HepG2 (cell line): ENCODE measurements at regions not wholly inside any gene's neighbourhood (a gene's known extent, or its start where the extent isn't known, plus 50 kb on each side); places are given as distances from the start of the nearest gene placed in this dataset.
A peak's percentile ranks its signal among the peaks of the same experiment; 100 is the strongest.

Experiments
- ATAC-seq: fragments of 200-7000 bp; cut with Tn5 transposase; 3 replicates; pipeline ENCODE4 v1.9.1; 2020; ENCODE audit warnings: mild to moderate bottlenecking, moderate library complexity
- BruUV-seq: library from RNA; stranded (reverse); fragments of 400-500 nt; replicated peaks from 2 replicates; lab custom pipeline; 2021; lab: Mats Ljungman, UMichigan
- CTCF ChIA-PET: fragments of 300-600 bp; formaldehyde crosslinking; extraction: SDS; loops from one replicate; lab custom pipeline; 2021; ENCODE audit warnings: low total read pairs, inconsistent platforms, low intra/inter-chr PET ratio; lab: Yijun Ruan, JAX
- POLR2A ChIA-PET: fragments of 350-600 bp; sonication (Branson Sonifier 250); formaldehyde crosslinking; loops from one replicate; lab custom pipeline; 2020; ENCODE audit warnings: antibody characterized with exemption, inconsistent platforms; lab: Yijun Ruan, JAX
- DNase-seq: peaks from one replicate; pipeline ENCODE4 v3.0.0-alpha.2; 2015; ENCODE audit warnings: low spot score
- FAIRE-seq: peaks from 3 replicates; lab custom pipeline; 2011; peaks lifted over from hg19 to GRCh38; lab: Jason Lieb, UNC
- H2AFZ ChIP-seq: one replicate; pipeline ENCODE4 v1.6.1; 2011; ENCODE audit warnings: low read length, inconsistent platforms
- H3K27ac ChIP-seq: fragments of 300-600 bp; 3 replicates; pipeline ENCODE4 v1.8.0; 2011; ENCODE audit warnings: mixed run types, mild to moderate bottlenecking, mixed read lengths, low read length, inconsistent platforms; ENCODE audit not compliant: insufficient read depth; ENCODE audit errors: extremely low read length
- H3K27me3 ChIP-seq, 2 experiments: fragments of 200-600 bp in 1 of 2; 2 replicates in 1 of 2; 3 replicates in 1 of 2; pipeline versions ENCODE4 v1.6.0 to v1.8.0; 2011; ENCODE audit warnings: low read length in 2 of 2, mild to moderate bottlenecking in 2 of 2, moderate library complexity in 2 of 2, inconsistent platforms in 1 of 2; ENCODE audit not compliant: insufficient read depth in 2 of 2, control insufficient read depth in 1 of 2
- H3K36me3 ChIP-seq, 2 experiments: fragments of 200-600 bp in 1 of 2; replicated peaks in 1 of 2; 2 replicates in 1 of 2; 3 replicates in 1 of 2; pipeline versions ENCODE4 v1.5.1 to v1.8.0; 2011; ENCODE audit warnings: low read length in 2 of 2, inconsistent platforms in 1 of 2; ENCODE audit not compliant: insufficient read depth in 2 of 2, control insufficient read depth in 1 of 2
- H3K4me1 ChIP-seq: 2 replicates; pipeline ENCODE4 v1.5.1; 2012; ENCODE audit warnings: low read length, inconsistent platforms; ENCODE audit not compliant: insufficient read depth
- H3K4me2 ChIP-seq: 2 replicates; pipeline ENCODE4 v1.6.0; 2011; ENCODE audit warnings: low read depth, low read length, inconsistent platforms
- H3K4me3 ChIP-seq, 3 experiments: fragments of 200-600 bp in 1 of 3; sonication (generic), shearing (Covaris generic) in 1 of 3; replicated peaks in 1 of 3; 2 replicates each; pipeline ENCODE4 v1.5.1; 2011 to 2016; ENCODE audit warnings: low read length in 3 of 3, inconsistent platforms in 2 of 3, low read depth in 2 of 3, mild to moderate bottlenecking in 2 of 3, control low read depth in 1 of 3, mixed read lengths in 1 of 3; ENCODE audit not compliant: insufficient read depth in 1 of 3
- H3K79me2 ChIP-seq: one replicate; pipeline ENCODE4 v1.6.1; 2011; ENCODE audit warnings: low read length, inconsistent platforms; ENCODE audit not compliant: insufficient read depth
- H3K9ac ChIP-seq: 2 replicates; pipeline ENCODE4 v1.6.0; 2011; ENCODE audit warnings: mild to moderate bottlenecking, low read depth, low read length, inconsistent platforms; ENCODE audit not compliant: insufficient read depth
- H3K9me3 ChIP-seq: 2 replicates; pipeline ENCODE4 v1.5.1; 2012; ENCODE audit warnings: mild to moderate bottlenecking, low read length
- H4K20me1 ChIP-seq: 2 replicates; pipeline ENCODE4 v1.6.0; 2011; ENCODE audit warnings: inconsistent platforms, mild to moderate bottlenecking, low read length, moderate library complexity; ENCODE audit not compliant: insufficient read depth
- ARNT2 ChIP-seq: sonication (generic); formaldehyde crosslinking; IDR thresholded peaks from 2 replicates; pipeline ENCODE4 v1.8.0; 2022; ENCODE audit warnings: mild to moderate bottlenecking, low read depth, missing genetic modification reagents, moderate library complexity
- CENPBD1 ChIP-seq: sonication (generic); formaldehyde crosslinking; IDR thresholded peaks from 2 replicates; pipeline ENCODE4 v1.8.0; 2022; ENCODE audit warnings: missing genetic modification reagents, low read depth, mild to moderate bottlenecking, borderline replicate concordance
- ETV6 ChIP-seq: sonication (generic); formaldehyde crosslinking; conservative IDR thresholded peaks from 2 replicates; pipeline ENCODE4 v1.4.0; 2020; ENCODE audit warnings: missing genetic modification reagents
- HOXA9 ChIP-seq: sonication (generic); formaldehyde crosslinking; IDR thresholded peaks from 2 replicates; pipeline ENCODE4 v1.8.1; 2022; ENCODE audit warnings: missing genetic modification reagents, mild to moderate bottlenecking, moderate library complexity, borderline replicate concordance
- HOXD1 ChIP-seq: sonication (generic); formaldehyde crosslinking; IDR thresholded peaks from 2 replicates; pipeline ENCODE4 v1.5.0; 2020; ENCODE audit warnings: missing genetic modification reagents
- LCORL ChIP-seq, 2 experiments: fragments of 450-650 bp in 1 of 2; sonication (generic) in 1 of 2; formaldehyde crosslinking in 1 of 2; IDR thresholded peaks; 2 replicates each; pipeline versions ENCODE4 v1.5.0 to v1.6.1; 2017 to 2020; ENCODE audit warnings: antibody characterized with exemption in 1 of 2, missing genetic modification reagents in 1 of 2
- NFE2L2 ChIP-seq: fragments of 150-350 bp; IDR thresholded peaks from 2 replicates; pipeline ENCODE4 v1.6.1; 2014; ENCODE audit warnings: low read length
- STAG1 ChIP-seq: sonication (generic); formaldehyde crosslinking; IDR thresholded peaks from 2 replicates; pipeline ENCODE4 v1.4.0; 2020; ENCODE audit warnings: missing genetic modification reagents
- WGBS: methylation state at CpG from one replicate; pipeline ENCODE4 v1.1.6; 2017; ENCODE audit warnings: low lambda C conversion rate; 5-methylcytosine and 5-hydroxymethylcytosine counted together
- in situ Hi-C: cut with HindIII; loops from 2 replicates; pipeline ENCODE4 v1.10.0; 2017; ENCODE audit warnings: low pct_unique_long_range_greater_than_20kb; ENCODE audit not compliant: extremely low pct_ligation_motif_present
- intact Hi-C: fragments of 100-400 bp; cut with micrococcal nuclease; formaldehyde crosslinking; loops from one replicate; pipeline ENCODE4 v1.10.0; 2022; ENCODE audit not compliant: unreplicated experiment

DNA sequence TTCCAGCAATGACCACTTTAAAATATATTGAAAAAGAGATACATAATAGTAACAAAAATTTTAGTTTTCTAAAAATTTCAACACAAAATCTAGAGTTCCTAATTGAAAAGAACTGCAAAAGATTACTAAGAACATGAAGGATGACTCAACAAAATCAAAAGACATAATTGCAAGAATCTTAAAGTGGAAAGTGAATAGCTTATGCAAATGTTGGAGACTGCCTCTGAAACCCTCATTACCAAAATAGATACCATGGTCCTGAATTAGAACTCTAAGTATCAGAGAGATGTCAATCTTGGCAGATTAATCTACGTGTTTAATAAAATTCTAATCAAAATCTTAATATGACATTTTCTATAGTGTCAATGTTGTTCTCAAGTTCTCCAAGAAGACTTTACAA is 60.7 kb upstream of the SGO1 start:
- TF ChIP-seq HOXA9 (CRISPR knock-in tag) (no peak), HOXD1 (CRISPR knock-in tag) (no peak), CENPBD1 (no peak), ETV6 (CRISPR knock-in tag) (no peak), LCORL (IDR thresholded peaks at IDR 0.05) (no peak), LCORL (CRISPR knock-in tag; IDR thresholded peaks at IDR 0.05) (no peak), NFE2L2 (0 out of 2 replicates have a peak, but pooled peaks have one; percentile 26)
- Histone ChIP-seq H3K4me1 (no peaks in the 10 kb centered on the region), H3K9me3 (peaks cover 6% of the 10 kb centered on the region; the same call in 1 of the 2 replicates), H2AFZ (no peak overlapping the region), H3K79me2 (no peaks in the 10 kb centered on the region), H3K4me2 (no peak overlapping the region), H3K27me3 (no peaks in the 10 kb centered on the region), H4K20me1 (no peaks in the 10 kb centered on the region), H3K9ac (no peak overlapping the region), H3K36me3 (no peaks in the 10 kb centered on the region), H3K4me3 (no peak overlapping the region), H3K27ac (no peak overlapping the region)
- no TSS peak for BruUV-seq
- POLR2A ChIA-PET: no interaction called here
- in situ Hi-C loops (loop anchor here (25.0 kb wide), 1 partner anchor 1641 kb away; no protein-coding TSS in a partner anchor), intact Hi-C loops (no loop called here)
- FAIRE-seq: no peak
- no peak for DNase-seq
- no peak for ATAC-seq
- 4% methylated on average over 1 of the region's 1 CpG for WGBS
- CTCF ChIA-PET: no interaction called here

- DNase-seq (no peak), ATAC-seq (peak; percentile 46; the same call in 1 of the 3 replicates), FAIRE-seq (no peak)
- Histone ChIP-seq H3K4me1 (no peaks in the 10 kb centered on the region), H2AFZ (no peak overlapping the region), H3K4me2 (no peak overlapping the region), H3K9ac (no peak overlapping the region), H3K36me3 (no peaks in the 10 kb centered on the region), H3K4me3 (no peak overlapping the region), H3K27me3 (no peaks in the 10 kb centered on the region), H3K9me3 (peaks cover 6% of the 10 kb centered on the region; the same call in 1 of the 2 replicates), H4K20me1 (no peaks in the 10 kb centered on the region), H3K27ac (no peak overlapping the region), H3K79me2 (no peaks in the 10 kb centered on the region)
- in situ Hi-C loops: loop anchor here (25.0 kb wide), 1 partner anchor 1642 kb away; no protein-coding TSS in a partner anchor
- BruUV-seq: no TSS peak
- TF ChIP-seq ARNT2 (CRISPR knock-in tag) (no peak), STAG1 (CRISPR knock-in tag) (peak; percentile 20; the same call in 1 of the 2 replicates)
- intact Hi-C loops: no loop called here
- ChIA-PET POLR2A (no interaction called here), CTCF (no interaction called here)
- 73% methylated on average over 3 of the region's 3 CpGs for WGBS
Observed at GRCh38 chr3:20245781-20246180, 59.8 kb upstream of the SGO1 start.
